Progenitor cell of endocrine pancreas (in vitro differentiated cells): ENCODE measurements at regions not wholly inside any gene's neighbourhood (a gene's known extent, or its start where the extent isn't known, plus 50 kb on each side); places are given as distances from the start of the nearest gene placed in this dataset.
"Not testable (repeated sequence)": the region's sequence is repeated elsewhere in the genome, so short reads cannot be mapped to it uniquely, and the experiment has no call there.

Experiments used
- DNase-seq: peaks from one replicate; pipeline ENCODE4 v3.0.0; 2021; ENCODE audit warnings: low spot score; ENCODE audit not compliant: unreplicated experiment
- H3K27ac Mint-ChIP-seq: 2 replicates; pipeline ENCODE4 v1.8.0; 2021; ENCODE audit warnings: mild to moderate bottlenecking, moderate library complexity, mixed read lengths
- H3K27me3 Mint-ChIP-seq: 2 replicates; pipeline ENCODE4 v1.8.0; 2021; ENCODE audit warnings: mixed read lengths
- H3K36me3 Mint-ChIP-seq: 2 replicates; pipeline ENCODE4 v1.8.0; 2022; ENCODE audit warnings: mixed read lengths; ENCODE audit not compliant: insufficient read depth
- H3K4me1 Mint-ChIP-seq: 2 replicates; pipeline ENCODE4 v1.8.0; 2021; ENCODE audit warnings: low read depth, mixed read lengths
- H3K4me3 Mint-ChIP-seq: 2 replicates; pipeline ENCODE4 v1.8.0; 2021; ENCODE audit warnings: low read depth, mild to moderate bottlenecking, moderate library complexity, mixed read lengths
- H3K9me3 Mint-ChIP-seq: 2 replicates; pipeline ENCODE4 v1.8.0; 2021; ENCODE audit warnings: low read depth, mixed read lengths
- TF ChIP-seq, protein P1 (sequence below): fragments of 200-600 bp; sonication (generic); IDR thresholded peaks from one replicate; pipeline ENCODE4 v1.5.0; 2021; ENCODE audit warnings: antibody characterized with exemption, mild to moderate bottlenecking; ENCODE audit not compliant: unreplicated experiment

DNA sequence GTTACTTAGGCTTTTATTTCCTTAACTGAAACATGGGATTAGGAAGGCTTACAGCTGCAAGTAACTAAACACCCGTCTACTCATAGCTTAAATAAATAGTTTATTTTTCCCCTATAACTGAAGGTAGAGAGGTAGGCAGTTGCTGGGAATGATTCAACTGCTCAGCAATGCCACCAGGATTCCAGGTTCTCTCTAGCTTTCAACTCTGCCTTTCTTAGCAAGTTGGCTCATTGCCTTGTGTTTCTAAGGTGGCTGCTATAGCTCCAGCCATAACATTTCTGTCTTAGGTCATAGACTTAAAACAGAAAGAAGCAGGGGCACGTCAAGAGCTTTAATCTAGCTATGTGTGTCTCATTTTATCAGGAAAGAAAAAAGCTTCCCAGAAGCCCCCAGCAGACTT is 103.7 kb upstream of the MDM1 start:
- TF ChIP-seq, protein P1, sequence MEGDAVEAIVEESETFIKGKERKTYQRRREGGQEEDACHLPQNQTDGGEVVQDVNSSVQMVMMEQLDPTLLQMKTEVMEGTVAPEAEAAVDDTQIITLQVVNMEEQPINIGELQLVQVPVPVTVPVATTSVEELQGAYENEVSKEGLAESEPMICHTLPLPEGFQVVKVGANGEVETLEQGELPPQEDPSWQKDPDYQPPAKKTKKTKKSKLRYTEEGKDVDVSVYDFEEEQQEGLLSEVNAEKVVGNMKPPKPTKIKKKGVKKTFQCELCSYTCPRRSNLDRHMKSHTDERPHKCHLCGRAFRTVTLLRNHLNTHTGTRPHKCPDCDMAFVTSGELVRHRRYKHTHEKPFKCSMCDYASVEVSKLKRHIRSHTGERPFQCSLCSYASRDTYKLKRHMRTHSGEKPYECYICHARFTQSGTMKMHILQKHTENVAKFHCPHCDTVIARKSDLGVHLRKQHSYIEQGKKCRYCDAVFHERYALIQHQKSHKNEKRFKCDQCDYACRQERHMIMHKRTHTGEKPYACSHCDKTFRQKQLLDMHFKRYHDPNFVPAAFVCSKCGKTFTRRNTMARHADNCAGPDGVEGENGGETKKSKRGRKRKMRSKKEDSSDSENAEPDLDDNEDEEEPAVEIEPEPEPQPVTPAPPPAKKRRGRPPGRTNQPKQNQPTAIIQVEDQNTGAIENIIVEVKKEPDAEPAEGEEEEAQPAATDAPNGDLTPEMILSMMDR = no peak
- Mint-ChIP-seq H3K36me3 (peaks cover 2% of the 10 kb centered on the region), H3K4me3 (no peak overlapping the region), H3K4me1 (peaks cover 9% of the 10 kb centered on the region), H3K27ac (no peak overlapping the region), H3K27me3 (peaks cover 4% of the 10 kb centered on the region), H3K9me3 (peaks cover 4% of the 10 kb centered on the region)
- no peak for DNase-seq

DNA sequence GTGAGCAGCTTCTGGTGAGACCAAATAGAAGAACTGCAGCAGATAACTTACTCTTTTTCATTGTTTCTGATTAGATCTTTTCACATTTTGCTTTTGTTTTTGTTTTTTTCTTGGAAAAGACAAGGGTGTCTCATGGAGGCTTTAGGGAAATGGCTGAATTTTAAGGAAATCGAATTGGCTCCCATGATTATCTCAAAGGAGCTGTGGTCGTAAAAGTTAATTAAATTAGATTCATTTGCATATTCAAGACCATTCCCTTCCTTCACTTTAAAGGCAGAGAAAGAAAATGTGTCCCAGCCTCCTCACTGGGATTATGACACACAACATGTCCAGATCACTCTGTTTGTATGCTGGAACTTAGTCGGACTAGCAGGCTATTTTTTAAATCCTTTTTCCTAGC is 106.4 kb upstream of the MDM1 start:
- Mint-ChIP-seq H3K9me3 (peaks cover 7% of the 10 kb centered on the region), H3K36me3 (peaks cover 4% of the 10 kb centered on the region)

DNA sequence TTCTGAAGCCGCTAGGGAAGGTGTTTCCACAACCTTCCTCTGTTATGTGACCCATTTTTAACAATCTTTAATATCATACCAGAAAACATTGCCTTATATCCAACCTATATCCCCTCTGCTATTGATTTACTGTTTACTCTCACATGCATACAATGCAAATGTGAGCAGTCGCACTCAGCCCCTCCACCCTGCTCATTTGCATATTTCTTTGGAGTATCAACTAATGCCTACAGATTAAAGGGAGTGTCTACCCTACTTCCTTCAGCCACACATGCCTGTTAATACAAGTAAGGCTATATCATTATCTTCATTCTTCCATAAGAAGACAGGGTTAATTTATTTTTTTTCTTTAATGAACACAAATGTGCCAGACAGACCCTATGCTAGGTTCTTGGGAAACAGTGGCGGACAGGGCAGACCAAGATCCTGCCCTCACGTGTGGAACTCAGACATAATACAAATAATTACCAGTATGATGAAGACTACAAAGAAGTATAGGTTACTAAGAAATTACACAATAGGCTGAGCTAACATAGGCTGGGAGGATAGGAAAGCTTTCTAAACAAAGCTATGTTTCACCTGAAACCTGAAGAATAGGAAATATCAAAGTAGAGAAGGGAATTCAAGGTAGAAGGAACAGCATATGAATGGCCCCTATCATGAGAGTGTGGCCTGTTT is 107.3 kb upstream of the MDM1 start:
- Mint-ChIP-seq H3K27me3 (no peaks in the 10 kb centered on the region), H3K27ac (no peak overlapping the region), H3K4me1 (peaks cover 12% of the 10 kb centered on the region), H3K4me3 (no peak overlapping the region), H3K36me3 (peaks cover 4% of the 10 kb centered on the region), H3K9me3 (peaks cover 10% of the 10 kb centered on the region)
- TF ChIP-seq, protein P1 = no peak
- no peak for DNase-seq

More for the DNA sequence above, 106.4 kb upstream of the MDM1 start:
- Mint-ChIP-seq H3K27ac (peak overlapping the region; percentile 27), H3K27me3 (peaks cover under 1% of the 10 kb centered on the region), H3K4me1 (peaks cover 12% of the 10 kb centered on the region), H3K4me3 (no peak overlapping the region)
- DNase-seq = no peak
- TF ChIP-seq, protein P1 = no peak

DNA sequence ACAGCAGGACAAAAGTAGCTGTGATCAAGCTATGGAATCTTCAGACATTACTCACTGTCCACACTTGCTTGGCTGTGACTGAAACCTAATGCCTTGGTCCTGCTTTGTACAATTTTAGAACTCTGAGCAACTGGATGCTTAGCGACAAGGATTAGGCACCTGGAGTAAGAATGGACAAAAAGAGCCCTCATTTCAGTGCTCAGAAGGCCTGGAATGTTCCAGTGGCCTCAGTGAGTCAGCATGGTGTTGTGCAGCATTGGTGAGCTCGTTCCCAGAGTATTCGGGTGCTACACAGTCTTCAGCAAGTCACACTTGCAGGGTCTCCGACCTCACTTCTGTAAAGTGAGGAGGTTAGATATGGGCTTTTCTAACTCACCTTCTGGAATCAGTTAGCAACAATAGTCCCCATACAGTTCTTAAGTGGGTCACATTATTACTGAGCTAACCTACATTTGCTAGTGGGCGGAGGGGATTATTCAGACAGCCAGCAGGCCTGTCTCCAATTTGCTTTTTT is 108.0 kb upstream of the MDM1 start:
- no peaks in the 10 kb centered on the region for H3K27me3 Mint-ChIP-seq
- peaks cover 4% of the 10 kb centered on the region for H3K36me3 Mint-ChIP-seq
- TF ChIP-seq, protein P1 = no peak
- H3K9me3 Mint-ChIP-seq = peaks cover 15% of the 10 kb centered on the region
- DNase-seq = no peak
- no peak overlapping the region for H3K4me3 Mint-ChIP-seq
- H3K27ac Mint-ChIP-seq = no peak overlapping the region
- peaks cover 14% of the 10 kb centered on the region for H3K4me1 Mint-ChIP-seq

DNA sequence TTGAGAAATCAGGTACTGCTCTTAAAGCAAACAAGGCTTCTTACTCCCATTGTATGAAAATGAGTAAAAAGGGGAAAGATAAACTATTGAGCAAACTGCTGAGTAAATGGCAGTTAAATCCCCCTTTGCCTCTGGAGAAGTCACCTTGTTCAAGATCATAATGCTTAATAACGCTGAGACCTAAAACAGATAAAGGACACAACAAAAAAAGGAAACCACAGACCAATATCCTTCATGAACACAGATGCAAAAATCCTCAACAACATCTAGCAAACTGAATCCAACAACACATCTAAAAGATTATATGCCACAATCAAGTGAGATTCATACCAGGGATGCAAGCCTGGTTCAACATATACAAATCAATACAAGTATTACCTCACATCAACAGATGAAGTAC is 109.0 kb upstream of the MDM1 start:
- Mint-ChIP-seq H3K27me3 (no peaks in the 10 kb centered on the region), H3K36me3 (peaks cover 2% of the 10 kb centered on the region), H3K9me3 (peaks cover 12% of the 10 kb centered on the region), H3K27ac (no peak overlapping the region), H3K4me3 (no peak overlapping the region), H3K4me1 (peaks cover 20% of the 10 kb centered on the region)
- DNase-seq = no peak
- TF ChIP-seq, protein P1 = no peak

DNA sequence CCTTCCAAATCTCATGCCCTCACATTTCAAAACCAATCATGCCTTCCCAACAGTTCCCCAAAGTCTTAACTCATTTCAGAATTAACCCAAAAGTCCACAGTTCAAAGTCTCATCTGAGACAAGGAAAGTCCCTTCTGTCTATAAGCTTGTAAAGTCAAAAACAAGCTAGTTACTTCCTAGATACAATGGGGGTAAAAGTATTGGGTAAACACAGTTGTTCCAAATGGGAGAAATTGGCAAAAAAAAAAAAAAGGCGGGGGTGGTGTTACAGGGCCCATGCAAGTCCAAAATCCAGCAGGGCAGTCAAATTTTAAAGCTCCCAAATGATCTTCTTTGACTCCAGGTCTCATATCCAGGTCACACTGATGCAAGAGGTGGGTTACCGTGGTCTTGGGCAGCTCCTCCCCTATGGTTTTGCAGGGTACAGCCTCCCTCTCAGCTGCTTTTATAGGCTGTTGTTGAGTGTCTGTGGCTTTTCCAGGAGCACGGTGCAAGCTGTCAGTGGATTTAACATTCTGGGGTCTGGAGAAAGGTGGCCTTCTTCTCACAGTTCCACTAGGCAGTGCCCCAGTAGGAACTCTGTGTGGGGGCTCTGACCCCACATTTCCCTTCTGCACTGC is 110.3 kb upstream of the MDM1 start:
- not testable (repeated sequence) for H3K27ac Mint-ChIP-seq, H3K27me3 Mint-ChIP-seq, H3K4me3 Mint-ChIP-seq, H3K36me3 Mint-ChIP-seq, DNase-seq
- Mint-ChIP-seq H3K9me3 (peaks cover 12% of the 10 kb centered on the region), H3K4me1 (peaks cover 28% of the 10 kb centered on the region)

DNA sequence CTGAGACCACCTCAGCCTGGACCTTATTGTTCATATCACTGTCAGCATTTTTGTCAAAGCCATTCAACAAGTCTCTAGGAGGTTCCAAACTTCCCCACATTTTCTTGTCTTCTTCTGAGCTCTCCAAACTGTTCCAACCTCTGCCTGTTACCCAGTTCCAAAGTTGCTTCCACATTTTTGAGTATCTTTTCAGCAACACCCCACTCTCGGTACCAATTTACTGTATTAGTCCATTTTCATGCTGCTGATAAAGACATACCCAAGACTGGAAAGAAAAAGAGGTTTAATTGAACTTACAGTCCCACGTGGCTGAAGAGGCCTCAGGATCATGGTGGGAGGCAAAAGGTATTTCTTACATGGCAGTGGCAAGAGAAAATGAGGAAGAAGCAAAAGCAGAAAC is 111.5 kb upstream of the MDM1 start:
- not testable (repeated sequence) for DNase-seq, H3K27ac Mint-ChIP-seq, H3K27me3 Mint-ChIP-seq, H3K4me3 Mint-ChIP-seq, H3K36me3 Mint-ChIP-seq
- peaks cover 29% of the 10 kb centered on the region for H3K4me1 Mint-ChIP-seq
- peaks cover 12% of the 10 kb centered on the region for H3K9me3 Mint-ChIP-seq
